HG03196 (cell line): ENCODE measurements at regions not wholly inside any gene's neighbourhood (a gene's known extent, or its start where the extent isn't known, plus 50 kb on each side); places are given as distances from the start of the nearest gene placed in this dataset.

Experiments
- ATAC-seq: cut with Tn5 transposase; IDR thresholded peaks from one replicate; pipeline ENCODE4 v1.9.1; 2021; ENCODE audit not compliant: unreplicated experiment

- no peak for ATAC-seq
Measured at GRCh38 chr10:4691301-4691700, 134.7 kb upstream of the AKR1E2 start.

- ATAC-seq = no peak
Measured at GRCh38 chr10:4688601-4689000, 137.4 kb upstream of the AKR1E2 start.

GRCh38 chr10:4688168-4688567, 137.8 kb upstream of the AKR1E2 start:
- ATAC-seq = no peak

GRCh38 chr10:4687397-4687796, 138.6 kb upstream of the AKR1E2 start:
- no peak for ATAC-seq

- no peak for ATAC-seq
Measured at GRCh38 chr10:4686644-4686996, 139.4 kb upstream of the AKR1E2 start.

GRCh38 chr10:4685904-4686643, 139.9 kb upstream of the AKR1E2 start:
- no peak for ATAC-seq

GRCh38 chr10:4685491-4685890, 140.5 kb upstream of the AKR1E2 start:
- no peak for ATAC-seq

GRCh38 chr10:4684434-4684833, 141.6 kb upstream of the AKR1E2 start:
- ATAC-seq = no peak

GRCh38 chr10:4683838-4684237, 142.2 kb upstream of the AKR1E2 start:
- no peak for ATAC-seq

- no peak for ATAC-seq
Measured at GRCh38 chr10:4683137-4683536, 142.9 kb upstream of the AKR1E2 start.

GRCh38 chr10:4678951-4679671, 146.9 kb upstream of the AKR1E2 start:
- no peak for ATAC-seq

GRCh38 chr10:4678023-4678950, 147.7 kb upstream of the AKR1E2 start:
- no peak for ATAC-seq

GRCh38 chr10:4677296-4678021, 148.5 kb upstream of the AKR1E2 start:
- no peak for ATAC-seq

- ATAC-seq = no peak
Measured at GRCh38 chr10:4676566-4676965, 149.4 kb upstream of the AKR1E2 start.

GRCh38 chr10:4675808-4676207, 150.2 kb upstream of the AKR1E2 start:
- ATAC-seq = no peak

- no peak for ATAC-seq
Measured at GRCh38 chr10:4673279-4674040, 152.5 kb upstream of the AKR1E2 start.

- no peak for ATAC-seq
Measured at GRCh38 chr10:4672201-4672600, 153.8 kb upstream of the AKR1E2 start.

GRCh38 chr10:4671451-4672145, 154.4 kb upstream of the AKR1E2 start:
- ATAC-seq = no peak

- ATAC-seq = no peak
Measured at GRCh38 chr10:4670737-4671136, 155.3 kb upstream of the AKR1E2 start.

GRCh38 chr10:4669585-4669984, 156.4 kb upstream of the AKR1E2 start:
- no peak for ATAC-seq
